ENCODE measurements at regions not wholly inside any gene's neighbourhood (a gene's known extent, or its start where the extent isn't known, plus 50 kb on each side); places are given as distances from the start of the nearest gene placed in this dataset.
"Not testable (repeated sequence)": the region's sequence is repeated elsewhere in the genome, so short reads cannot be mapped to it uniquely, and the experiment has no call there.

DNA sequence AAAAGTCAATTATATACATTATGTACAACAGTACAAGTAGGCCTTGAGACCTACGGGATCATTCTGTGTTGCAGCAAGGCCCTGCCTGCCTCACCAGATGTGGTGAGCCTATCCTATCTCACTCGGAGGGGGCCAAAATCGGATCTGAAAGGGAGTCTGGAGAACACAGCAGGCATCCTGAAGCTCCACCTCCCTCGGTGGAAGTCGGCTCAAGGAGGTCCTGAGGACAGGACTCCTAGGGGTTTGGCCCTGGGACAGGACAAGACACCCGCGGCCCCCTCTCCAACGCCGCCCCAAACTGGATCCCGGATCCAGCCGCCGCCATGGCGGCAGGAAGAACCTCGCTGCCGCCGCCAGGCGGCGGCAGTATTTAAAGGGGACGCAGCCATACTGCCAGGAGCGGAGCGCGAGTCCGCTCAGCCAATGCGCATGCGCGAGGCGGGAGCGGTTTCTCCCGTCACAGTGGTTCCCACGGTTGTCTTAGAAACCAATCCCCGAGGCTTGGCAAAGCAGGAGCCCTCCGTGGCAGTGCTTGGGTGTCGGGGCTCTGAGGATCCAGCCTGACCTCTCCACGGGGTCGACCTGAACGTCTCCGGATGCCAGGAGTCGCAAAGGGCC, 97.8 kb upstream of the FOXD4L5 start:
- H3K4me1 ChIP-seq (ENCODE audit: insufficient read depth, low read length, poor library complexity, severe bottlenecking); H3K4me3 ChIP-seq (ENCODE audit: low read depth, low read length, poor library complexity, severe bottlenecking); H3K36me3 ChIP-seq (ENCODE audit: insufficient read depth, low read length); BruUV-seq (replicated peaks); H3K4me2 ChIP-seq (ENCODE audit: low read length); POLR2A ChIA-PET; H3K27ac ChIP-seq (ENCODE audit: low read depth, low read length, poor library complexity, severe bottlenecking); CTCF ChIA-PET (ENCODE audit: unreplicated experiment); intact Hi-C loops (cut with micrococcal nuclease; ENCODE audit: unreplicated experiment); H3K79me2 ChIP-seq (ENCODE audit: insufficient read depth, low read depth, low read length); H3K9me3 ChIP-seq (ENCODE audit: low read length); H3K9me2 ChIP-seq (ENCODE audit: insufficient read depth, low read length); H2AFZ ChIP-seq (ENCODE audit: low read length); H4K20me1 ChIP-seq (ENCODE audit: insufficient read depth, low read length); DNase-seq (ENCODE audit: low spot score): not testable (repeated sequence)

Measured in OCI-LY7 (cell line).